GM12874 (cell line): ENCODE measurements at regions not wholly inside any gene's neighbourhood (a gene's known extent, or its start where the extent isn't known, plus 50 kb on each side); places are given as distances from the start of the nearest gene placed in this dataset.

Experiments used
- CTCF ChIP-seq: IDR thresholded peaks from 2 replicates; pipeline ENCODE4 v1.5.1; 2011; ENCODE audit warnings: low read depth, mild to moderate bottlenecking, control low read depth, low read length, moderate library complexity; ENCODE audit not compliant: insufficient read depth

GRCh38 chr18:29664278-29665036, 1378.1 kb downstream of the DSC3 start:
- TF ChIP-seq CTCF: no peak

- TF ChIP-seq CTCF: no peak
Measured at GRCh38 chr18:29661924-29662323, 1380.6 kb downstream of the DSC3 start.

- TF ChIP-seq CTCF: no peak
Measured at GRCh38 chr18:29660777-29661176, 1381.8 kb downstream of the DSC3 start.

- TF ChIP-seq CTCF: no peak
Measured at GRCh38 chr18:29653671-29654215, 1388.8 kb downstream of the DSC3 start.

- TF ChIP-seq CTCF: no peak
Measured at GRCh38 chr18:29652797-29653196, 1389.7 kb downstream of the DSC3 start.

- TF ChIP-seq CTCF: no peak
Measured at GRCh38 chr18:29651122-29651680, 1391.3 kb downstream of the DSC3 start.

DNA sequence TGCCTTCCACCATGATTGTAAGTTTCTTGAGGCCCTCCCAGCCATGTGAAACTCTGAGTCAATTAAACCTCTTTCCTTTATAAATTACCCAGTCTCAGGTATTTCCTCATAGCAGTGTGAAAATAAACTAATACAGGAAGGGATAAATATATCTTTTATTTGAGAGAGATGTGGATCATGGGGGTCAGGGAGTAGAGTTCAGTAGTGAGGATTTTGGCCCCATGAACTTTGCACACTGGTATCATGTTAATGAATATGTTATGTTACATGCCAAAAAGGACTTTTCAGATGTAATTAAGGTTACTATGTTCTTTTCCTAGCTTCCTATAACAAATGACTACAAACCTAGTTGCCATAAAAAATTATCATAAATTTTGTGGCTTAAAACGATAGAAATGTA, 1393.7 kb downstream of the DSC3 start:
- TF ChIP-seq CTCF: no peak
